NCI-H128 (cell line): ENCODE measurements at regions not wholly inside any gene's neighbourhood (a gene's known extent, or its start where the extent isn't known, plus 50 kb on each side); places are given as distances from the start of the nearest gene placed in this dataset.

ENCODE experiments used
- DNase-seq: peaks from one replicate; lab custom pipeline; 2025; ENCODE audit not compliant: unreplicated experiment; lab: John Stamatoyannopoulos, UW

- no peak for DNase-seq
These were observed 105.4 kb upstream of the KCNK2 start for GRCh38 chr1:214977110-214977509.

GRCh38 chr1:214977700-214978374 lies 104.7 kb upstream of the KCNK2 start:
- no peak for DNase-seq

- DNase-seq = no peak
These were observed 103.3 kb upstream of the KCNK2 start for GRCh38 chr1:214979191-214979590.

GRCh38 chr1:214980921-214981320 lies 101.6 kb upstream of the KCNK2 start:
- no peak for DNase-seq

- DNase-seq = no peak
These were observed 99.2 kb upstream of the KCNK2 start for GRCh38 chr1:214983126-214983869.

- no peak for DNase-seq
These were observed 93.2 kb upstream of the KCNK2 start for GRCh38 chr1:214989341-214989740.

GRCh38 chr1:214990619-214991018 lies 91.9 kb upstream of the KCNK2 start:
- DNase-seq = no peak

- no peak for DNase-seq
These were observed 90.7 kb upstream of the KCNK2 start for GRCh38 chr1:214991691-214992315.

- no peak for DNase-seq
These were observed 89.1 kb upstream of the KCNK2 start for GRCh38 chr1:214993419-214993818.

- no peak for DNase-seq
These were observed 84.9 kb upstream of the KCNK2 start for GRCh38 chr1:214997685-214998084.

- no peak for DNase-seq
These were observed 81.0 kb upstream of the KCNK2 start for GRCh38 chr1:215001419-215002021.

- DNase-seq = no peak
These were observed 80.1 kb upstream of the KCNK2 start for GRCh38 chr1:215002471-215002870.

GRCh38 chr1:215003686-215004085 lies 78.9 kb upstream of the KCNK2 start:
- DNase-seq = no peak

- no peak for DNase-seq
These were observed 78.3 kb upstream of the KCNK2 start for GRCh38 chr1:215004121-215004827.

GRCh38 chr1:215005078-215005477 lies 77.5 kb upstream of the KCNK2 start:
- peak; percentile 14 for DNase-seq

- no peak for DNase-seq
These were observed 76.7 kb upstream of the KCNK2 start for GRCh38 chr1:215005656-215006345.

- no peak for DNase-seq
These were observed 74.7 kb upstream of the KCNK2 start for GRCh38 chr1:215007880-215008279.

GRCh38 chr1:215018555-215018954 lies 64.0 kb upstream of the KCNK2 start:
- DNase-seq = no peak

- no peak for DNase-seq
These were observed 60.3 kb upstream of the KCNK2 start for GRCh38 chr1:215022204-215022603.

- DNase-seq = no peak
These were observed 59.8 kb upstream of the KCNK2 start for GRCh38 chr1:215022741-215023141.
